ENCODE measurements at regions not wholly inside any gene's neighbourhood (a gene's known extent, or its start where the extent isn't known, plus 50 kb on each side); places are given as distances from the start of the nearest gene placed in this dataset.

- intact Hi-C loops (cut with DNase I) = no loop called here
- H3K27ac ChIP-seq = no peak overlapping the region
- DNase-seq = no peak
Measured at GRCh38 chr10:128629111-128630096, 503.2 kb upstream of the MKI67 start.

DNA sequence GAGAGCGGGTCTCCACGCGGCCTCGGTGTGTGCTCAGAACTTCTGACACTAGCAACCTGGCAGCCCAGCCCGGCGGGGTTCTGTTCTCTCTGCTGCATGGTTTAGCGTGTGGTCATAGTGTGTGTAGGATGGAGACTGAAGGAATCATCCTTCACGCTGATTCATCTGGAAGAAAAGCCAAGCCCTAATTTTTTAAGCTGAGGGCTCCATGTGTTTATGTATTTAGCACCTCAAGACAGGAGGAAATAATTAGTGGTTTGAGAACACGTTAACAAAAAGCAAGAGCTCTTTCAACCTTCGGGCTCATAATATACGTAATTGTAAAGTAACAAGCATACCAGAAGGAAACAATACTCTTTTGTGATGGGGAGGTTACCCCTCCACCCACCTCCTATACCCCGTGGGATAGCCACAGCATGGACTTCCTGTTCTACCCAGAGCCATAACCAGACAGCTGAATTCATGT is 504.6 kb upstream of the MKI67 start:
- Histone ChIP-seq H3K27ac (no peak overlapping the region), H3K27me3 (no peaks in the 10 kb centered on the region), H3K4me1 (no peaks in the 10 kb centered on the region), H3K36me3 (no peaks in the 10 kb centered on the region), H3K4me3 (no peak overlapping the region), H3K9me3 (no peaks in the 10 kb centered on the region)
- intact Hi-C loops (cut with DNase I) = no loop called here
- DNase-seq = no peak
- 51 to 69% methylated on average over 10 to 12 of the region's 12 CpGs for WGBS, 2 donors
- TF ChIP-seq CTCF (IDR thresholded peaks at IDR 0.05) (no peak), POLR2A (IDR thresholded peaks at IDR 0.05) (no peak)

More at GRCh38 chr10:128629111-128630096, 503.2 kb upstream of the MKI67 start:
- no peaks in the 10 kb centered on the region for H3K36me3 ChIP-seq
- WGBS, 2 donors = 64 to 67% methylated on average over 12 to 16 of the region's 17 CpGs
- TF ChIP-seq CTCF (IDR thresholded peaks at IDR 0.05) = no peak
- TF ChIP-seq POLR2A (IDR thresholded peaks at IDR 0.05) = no peak
- H3K4me3 ChIP-seq = no peak overlapping the region
- no peaks in the 10 kb centered on the region for H3K27me3 ChIP-seq
- no peaks in the 10 kb centered on the region for H3K4me1 ChIP-seq
- no peaks in the 10 kb centered on the region for H3K9me3 ChIP-seq

DNA sequence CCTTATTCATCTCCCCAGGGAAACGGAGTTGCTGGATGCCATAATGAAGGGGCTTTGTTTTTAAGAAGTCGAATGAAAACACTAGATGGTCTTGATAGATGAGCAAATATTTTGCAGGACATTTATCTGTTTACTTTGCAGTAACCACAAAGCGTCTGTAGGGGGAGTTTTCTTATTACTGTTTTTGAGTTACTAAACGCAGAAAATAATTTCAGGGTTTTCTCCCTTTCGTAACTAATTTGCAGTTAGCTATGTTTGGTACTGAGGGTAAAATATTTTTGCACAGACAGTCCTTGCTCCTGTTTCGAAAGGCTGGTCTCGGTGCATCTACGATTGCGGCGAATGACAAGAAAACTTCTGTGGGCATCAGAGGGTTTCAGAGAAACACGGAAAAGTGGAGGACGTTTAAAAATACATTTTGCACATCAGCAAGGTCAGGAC is 505.6 kb upstream of the MKI67 start:
- Histone ChIP-seq H3K4me3 (no peak overlapping the region), H3K27ac (no peak overlapping the region), H3K27me3 (no peaks in the 10 kb centered on the region), H3K4me1 (no peaks in the 10 kb centered on the region), H3K36me3 (no peaks in the 10 kb centered on the region), H3K9me3 (no peaks in the 10 kb centered on the region)
- DNase-seq = no peak
- TF ChIP-seq CTCF (IDR thresholded peaks at IDR 0.05) (peak in 4 of 6 experiments; percentile 17 to 43 (median 28)), POLR2A (IDR thresholded peaks at IDR 0.05) (no peak)
- 58 to 59% methylated on average over 12 of the region's 12 CpGs for WGBS, 2 donors
- intact Hi-C loops (cut with DNase I) = no loop called here

- H3K9me3 ChIP-seq = no peaks in the 10 kb centered on the region
- no peaks in the 10 kb centered on the region for H3K4me1 ChIP-seq
- DNase-seq = no peak
- no peaks in the 10 kb centered on the region for H3K27me3 ChIP-seq
- H3K4me3 ChIP-seq = no peak overlapping the region
- intact Hi-C loops (cut with DNase I) = no loop called here
- 82 to 90% methylated on average over 2 to 7 of the region's 7 CpGs for WGBS, 2 donors
- TF ChIP-seq CTCF (IDR thresholded peaks at IDR 0.05) (no peak), POLR2A (IDR thresholded peaks at IDR 0.05) (no peak)
- no peak overlapping the region for H3K27ac ChIP-seq
- H3K36me3 ChIP-seq = no peaks in the 10 kb centered on the region
Measured at GRCh38 chr10:128632694-128633093, 506.5 kb upstream of the MKI67 start.

DNA sequence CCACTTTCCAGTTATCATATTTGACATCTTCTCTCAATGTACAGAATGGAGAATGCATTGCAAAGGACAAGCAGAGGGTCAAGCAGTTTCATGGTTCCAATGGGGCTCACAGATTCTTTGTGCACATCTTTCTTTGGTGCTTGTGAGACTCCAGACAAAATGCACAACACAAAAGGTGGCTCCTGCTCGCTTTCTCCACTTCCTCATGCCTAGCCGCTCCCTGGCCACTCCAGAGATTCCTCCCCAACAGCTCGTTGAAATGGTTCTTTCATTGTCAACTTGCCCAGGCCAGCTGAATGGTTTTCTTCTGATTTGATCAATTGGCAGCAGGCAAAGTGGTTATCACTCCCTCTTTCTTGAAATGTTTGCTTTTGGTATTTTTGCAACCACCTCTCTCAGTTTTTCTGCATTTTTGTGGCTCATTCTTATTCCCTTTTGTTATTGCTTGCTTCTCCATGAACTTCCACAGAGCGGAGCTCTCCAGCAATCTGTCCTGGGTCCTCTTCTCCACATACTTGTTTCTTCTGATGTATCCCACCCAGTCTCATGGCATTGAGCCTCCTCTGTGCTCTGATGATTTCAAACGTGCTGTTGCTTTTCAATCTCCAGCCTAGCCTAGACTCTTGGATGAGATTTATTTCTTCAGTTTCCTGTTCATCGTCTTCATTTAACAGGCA is 507.8 kb upstream of the MKI67 start:
- intact Hi-C loops (cut with DNase I) = no loop called here
- DNase-seq = no peak
- no peaks in the 10 kb centered on the region for H3K9me3 ChIP-seq
- H3K27me3 ChIP-seq = no peaks in the 10 kb centered on the region
- H3K4me3 ChIP-seq = no peak overlapping the region
- TF ChIP-seq POLR2A (IDR thresholded peaks at IDR 0.05) = no peak
- no peak for TF ChIP-seq CTCF (IDR thresholded peaks at IDR 0.05)
- WGBS, 2 donors = 38 to 47% methylated on average over 6 of the region's 6 CpGs
- no peaks in the 10 kb centered on the region for H3K36me3 ChIP-seq
- no peak overlapping the region for H3K27ac ChIP-seq
- no peaks in the 10 kb centered on the region for H3K4me1 ChIP-seq
